HG02870 (cell line): ENCODE measurements at regions not wholly inside any gene's neighbourhood (a gene's known extent, or its start where the extent isn't known, plus 50 kb on each side); places are given as distances from the start of the nearest gene placed in this dataset.
A peak's percentile ranks its signal among the peaks of the same experiment; 100 is the strongest.

Source experiments
- ATAC-seq: cut with Tn5 transposase; IDR thresholded peaks from one replicate; pipeline ENCODE4 v1.9.1; 2021; ENCODE audit warnings: mild to moderate bottlenecking, moderate library complexity; ENCODE audit not compliant: unreplicated experiment

DNA sequence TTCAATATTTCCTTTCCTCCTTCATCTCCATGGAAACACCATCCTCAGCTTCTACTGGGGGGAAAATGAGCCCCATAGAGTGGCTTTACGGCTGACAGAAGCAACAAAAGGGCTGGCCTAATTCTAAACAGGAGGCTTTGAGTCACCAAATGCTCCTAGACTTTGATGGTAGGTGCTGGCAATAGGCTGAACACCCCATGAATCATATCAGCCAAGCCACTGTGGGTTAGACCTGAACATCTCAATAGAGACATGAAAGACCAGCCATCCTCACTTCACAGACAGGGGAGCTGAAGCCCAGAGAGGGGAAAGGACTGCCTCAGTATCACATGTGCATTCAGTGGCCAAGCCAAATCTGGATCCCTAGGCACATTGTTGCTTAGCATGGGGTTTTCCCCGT is 107.6 kb downstream of the AMER1 start:
- ATAC-seq, result peak; percentile 41

DNA sequence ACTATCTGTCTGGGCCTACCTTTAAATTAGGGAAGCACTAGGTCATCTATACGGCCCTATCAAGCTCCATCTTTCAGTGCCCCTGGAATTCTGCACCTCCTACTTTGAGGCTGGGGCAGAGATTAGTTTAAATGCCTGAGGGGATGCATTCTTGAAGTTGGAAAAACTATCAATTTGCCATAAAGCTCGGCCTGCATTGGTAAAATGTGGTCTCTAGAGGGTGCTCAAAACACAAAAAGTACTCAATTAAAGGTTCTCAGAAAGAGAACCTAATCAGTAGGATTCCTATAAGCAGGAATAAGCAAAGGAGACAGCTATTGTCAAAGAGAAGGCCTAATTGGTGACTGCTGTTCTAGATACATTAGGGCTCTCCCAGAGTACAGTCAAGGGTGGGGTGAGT is 111.7 kb downstream of the AMER1 start:
- ATAC-seq, result no peak
